ENCODE measurements at regions not wholly inside any gene's neighbourhood (a gene's known extent, or its start where the extent isn't known, plus 50 kb on each side); places are given as distances from the start of the nearest gene placed in this dataset.

DNA sequence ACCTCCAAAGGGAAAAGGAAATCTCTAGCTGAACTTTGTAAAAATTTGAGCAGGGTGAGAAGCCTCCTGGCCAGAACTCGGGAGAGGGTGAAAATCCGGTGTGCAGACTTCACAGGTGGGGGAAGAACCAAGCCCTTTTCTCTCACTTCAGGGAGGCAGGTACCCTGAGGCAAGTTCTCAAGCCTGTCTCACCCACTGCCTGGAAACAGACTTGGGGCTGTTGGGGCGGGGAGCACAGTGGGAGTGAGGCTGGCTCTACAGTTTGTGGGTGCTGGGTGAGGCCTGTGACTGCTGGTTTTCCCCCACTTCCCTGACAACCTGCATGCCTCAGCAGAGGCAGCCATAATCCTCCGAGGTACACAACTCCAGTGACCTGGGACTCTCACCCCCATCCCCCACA, 187.1 kb downstream of the KIF4B start:
- Histone ChIP-seq H3K9me3 (ENCODE audit: control insufficient read depth, insufficient read depth, low read length) (peaks cover 6% of the 10 kb centered on the region; the same call in 1 of the 2 replicates), H3K56ac (ENCODE audit: extremely low read depth, insufficient read depth, low read length) (no peak overlapping the region), H3K23ac (ENCODE audit: low read depth, low read length) (no peak overlapping the region), H2BK15ac (ENCODE audit: low read depth, low read length) (no peak overlapping the region), H3K14ac (replicated peaks; ENCODE audit: low read depth, low read length) (no peak overlapping the region), H3K4me3 (ENCODE audit: insufficient read depth, low read depth, low read length) (no peak overlapping the region), H2BK5ac (ENCODE audit: low read depth, low read length, poor library complexity, severe bottlenecking) (no peak overlapping the region), H2AFZ (replicated peaks; ENCODE audit: low read length, poor library complexity) (no peak overlapping the region), H3K18ac (ENCODE audit: low read depth, low read length) (no peak overlapping the region), H3K27me3 (ENCODE audit: control insufficient read depth, insufficient read depth, low read length) (no peaks in the 10 kb centered on the region), H4K20me1 (ENCODE audit: insufficient read depth, low read length) (no peaks in the 10 kb centered on the region), H4K8ac (ENCODE audit: low read depth in 2 of 2, low read length in 2 of 2) (no peak overlapping the region), H3K4me2 (ENCODE audit: low read depth, low read length) (no peak overlapping the region), H3K4ac (ENCODE audit: low read depth, low read length) (no peak overlapping the region), H3K9me1 (ENCODE audit: insufficient read depth, low read length) (no peaks in the 10 kb centered on the region), H2AK5ac (ENCODE audit: low read depth, low read length) (no peak overlapping the region), H2BK20ac (ENCODE audit: low read depth, low read length) (no peak overlapping the region), H3K9ac (ENCODE audit: low read depth, low read length) (no peak overlapping the region), H4K5ac (ENCODE audit: low read depth, low read length) (no peak overlapping the region), H2BK120ac (ENCODE audit: low read depth, low read length) (no peak overlapping the region), H2AK9ac (replicated peaks; ENCODE audit: low read depth, low read length, poor library complexity) (no peak overlapping the region), H3K36me3 (ENCODE audit: control insufficient read depth, insufficient read depth, low read length) (no peaks in the 10 kb centered on the region), H4K91ac (ENCODE audit: insufficient read depth, low read depth, low read length) (no peak overlapping the region), H3K79me1 (ENCODE audit: low read depth in 1 of 2, low read length in 2 of 2) (no peaks in the 10 kb centered on the region), H3K4me1 (ENCODE audit: control insufficient read depth, insufficient read depth, low read length) (no peaks in the 10 kb centered on the region), H3K27ac (ENCODE audit: insufficient read depth, low read length) (no peak overlapping the region)
- whole genome bisulfite sequencing, 2 experiments (ENCODE audit: extremely low coverage in 2 of 2, insufficient read length in 1 of 2): no CpG with 5 or more reads among the region's 4 CpGs
- ChIA-PET POLR2A (ENCODE audit: unreplicated experiment) (no interaction called here), CTCF (no interaction called here)
- DNase-seq (no peak), ATAC-seq (ENCODE audit: low read depth) (no peak)
- in situ Hi-C loops (cut with MboI; ENCODE audit: low sequenced_read_pairs): no loop called here
- intact Hi-C loops (cut with micrococcal nuclease): no loop called here
- dilution Hi-C loops (cut with HindIII; ENCODE audit: low sequenced_read_pairs, unreplicated experiment): no loop called here
- no TSS peak for BruUV-seq (replicated peaks)
- TF ChIP-seq MAFK (IDR thresholded peaks at IDR 0.05; ENCODE audit: low read depth, low read length) (no peak), BHLHE40 (IDR thresholded peaks at IDR 0.05; ENCODE audit: low read depth, low read length) (no peak), USF2 (IDR thresholded peaks at IDR 0.05; ENCODE audit: low read depth, low read length) (no peak), RFX5 (IDR thresholded peaks at IDR 0.05; ENCODE audit: low read depth, low read length) (no peak), MXI1 (IDR thresholded peaks at IDR 0.05; ENCODE audit: borderline replicate concordance, low read depth, low read length) (no peak), ELK1 (IDR thresholded peaks at IDR 0.05; ENCODE audit: borderline replicate concordance, low read depth, low read length) (no peak), CHD1 (IDR thresholded peaks at IDR 0.05; ENCODE audit: low read depth, low read length) (no peak), FOS (IDR thresholded peaks at IDR 0.05; ENCODE audit: low read depth, low read length) (no peak), SMC3 (IDR thresholded peaks at IDR 0.05; ENCODE audit: low read depth, low read length) (no peak), RAD21 (IDR thresholded peaks at IDR 0.05; ENCODE audit: low read length) (no peak), CEBPB (IDR thresholded peaks at IDR 0.05; ENCODE audit: low read depth, low read length) (no peak), POLR2A (IDR thresholded peaks at IDR 0.05; ENCODE audit: low read depth, low read length) (no peak), MAZ (IDR thresholded peaks at IDR 0.05; ENCODE audit: borderline replicate concordance, low read depth, low read length) (no peak)
